ENCODE measurements at regions not wholly inside any gene's neighbourhood (a gene's known extent, or its start where the extent isn't known, plus 50 kb on each side); places are given as distances from the start of the nearest gene placed in this dataset.
A peak's percentile ranks its signal among the peaks of the same experiment; 100 is the strongest.

DNA sequence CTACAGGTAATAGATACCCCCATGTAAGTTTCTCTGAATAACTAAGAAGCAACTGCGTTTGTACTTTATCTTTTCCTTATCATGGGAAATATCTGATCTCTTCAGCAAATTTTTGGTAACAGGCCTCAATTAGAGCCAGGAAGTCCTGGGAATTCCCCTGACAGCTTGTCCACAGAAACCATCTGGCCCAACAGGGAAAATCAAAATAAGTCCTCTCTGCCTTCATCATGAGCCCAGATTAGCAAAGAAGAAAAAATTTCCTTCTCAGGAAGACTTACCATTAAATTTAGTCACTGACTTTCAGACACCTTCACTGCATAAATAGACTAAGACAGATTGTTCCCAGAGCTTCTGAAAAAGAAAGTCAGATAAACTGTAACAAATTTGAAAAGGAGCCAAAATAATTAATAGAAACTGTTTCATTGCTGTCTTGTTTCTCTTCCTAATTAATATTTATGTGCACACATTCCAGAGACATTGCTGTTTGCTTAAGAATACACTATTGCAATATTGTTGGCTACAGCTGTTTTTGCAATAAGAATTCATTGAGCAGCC is 278.1 kb upstream of the FAT3 start:
- TF ChIP-seq, protein P1, sequence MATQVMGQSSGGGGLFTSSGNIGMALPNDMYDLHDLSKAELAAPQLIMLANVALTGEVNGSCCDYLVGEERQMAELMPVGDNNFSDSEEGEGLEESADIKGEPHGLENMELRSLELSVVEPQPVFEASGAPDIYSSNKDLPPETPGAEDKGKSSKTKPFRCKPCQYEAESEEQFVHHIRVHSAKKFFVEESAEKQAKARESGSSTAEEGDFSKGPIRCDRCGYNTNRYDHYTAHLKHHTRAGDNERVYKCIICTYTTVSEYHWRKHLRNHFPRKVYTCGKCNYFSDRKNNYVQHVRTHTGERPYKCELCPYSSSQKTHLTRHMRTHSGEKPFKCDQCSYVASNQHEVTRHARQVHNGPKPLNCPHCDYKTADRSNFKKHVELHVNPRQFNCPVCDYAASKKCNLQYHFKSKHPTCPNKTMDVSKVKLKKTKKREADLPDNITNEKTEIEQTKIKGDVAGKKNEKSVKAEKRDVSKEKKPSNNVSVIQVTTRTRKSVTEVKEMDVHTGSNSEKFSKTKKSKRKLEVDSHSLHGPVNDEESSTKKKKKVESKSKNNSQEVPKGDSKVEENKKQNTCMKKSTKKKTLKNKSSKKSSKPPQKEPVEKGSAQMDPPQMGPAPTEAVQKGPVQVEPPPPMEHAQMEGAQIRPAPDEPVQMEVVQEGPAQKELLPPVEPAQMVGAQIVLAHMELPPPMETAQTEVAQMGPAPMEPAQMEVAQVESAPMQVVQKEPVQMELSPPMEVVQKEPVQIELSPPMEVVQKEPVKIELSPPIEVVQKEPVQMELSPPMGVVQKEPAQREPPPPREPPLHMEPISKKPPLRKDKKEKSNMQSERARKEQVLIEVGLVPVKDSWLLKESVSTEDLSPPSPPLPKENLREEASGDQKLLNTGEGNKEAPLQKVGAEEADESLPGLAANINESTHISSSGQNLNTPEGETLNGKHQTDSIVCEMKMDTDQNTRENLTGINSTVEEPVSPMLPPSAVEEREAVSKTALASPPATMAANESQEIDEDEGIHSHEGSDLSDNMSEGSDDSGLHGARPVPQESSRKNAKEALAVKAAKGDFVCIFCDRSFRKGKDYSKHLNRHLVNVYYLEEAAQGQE (IDR thresholded peaks at IDR 0.05; ENCODE audit: insufficient read depth in 1 of 2, low read depth in 2 of 2, low read length in 2 of 2) = peak in 1 of 2 experiments; percentile 71; a peak in 1 of 4 replicates
- TF ChIP-seq TAF1 (IDR thresholded peaks at IDR 0.05; ENCODE audit: borderline replicate concordance, insufficient read depth, low read length) (peak; percentile 66; the same call in 1 of the 2 replicates), POLR2AphosphoS5 (IDR thresholded peaks at IDR 0.05; ENCODE audit: low read depth, low read length) (peak; percentile 59; the same call in 1 of the 2 replicates), SIN3A (IDR thresholded peaks at IDR 0.05; ENCODE audit: borderline replicate concordance, insufficient read depth, low read length) (peak; percentile 89; the same call in 1 of the 2 replicates)
